ENCODE measurements at regions not wholly inside any gene's neighbourhood (a gene's known extent, or its start where the extent isn't known, plus 50 kb on each side); places are given as distances from the start of the nearest gene placed in this dataset.

- peaks cover 0 to 5% (median 2%) of the 10 kb centered on the region in 7 donors for H3K9me3 Mint-ChIP-seq
- no peak overlapping the region for H2AFZ ChIP-seq (ENCODE audit: insufficient read depth, low read depth, low read length, poor library complexity, severe bottlenecking)
- no peak overlapping the region for H3K27ac Mint-ChIP-seq
- no peak overlapping the region for H3K4me3 ChIP-seq (replicated peaks in 1 of 3; ENCODE audit: low read depth in 2 of 3, low read length in 3 of 3)
- H3K27me3 Mint-ChIP-seq (ENCODE audit: low read depth in 3 of 3), result peaks cover 0 to 6% (median 6%) of the 10 kb centered on the region in 3 donors
- H3K9ac ChIP-seq (ENCODE audit: insufficient read depth, low read length, poor library complexity, severe bottlenecking), result no peak overlapping the region
- no peak overlapping the region for H3K4me3 Mint-ChIP-seq
- no peak overlapping the region for H3K4me2 ChIP-seq (replicated peaks; ENCODE audit: extremely low read depth, low read length, poor library complexity, severe bottlenecking)
- DNase-seq, result no peak
- no peaks in the 10 kb centered on the region for H3K36me3 Mint-ChIP-seq
- no peak for TF ChIP-seq CTCF (IDR thresholded peaks at IDR 0.05)
- H3K79me2 ChIP-seq (ENCODE audit: insufficient read depth, low read length), result no peaks in the 10 kb centered on the region
- no peaks in the 10 kb centered on the region for H3K9me3 ChIP-seq (replicated peaks in 1 of 2; ENCODE audit: control insufficient read depth in 1 of 2, insufficient read depth in 1 of 2, low read length in 2 of 2)
- no peaks in the 10 kb centered on the region for H3K4me1 ChIP-seq (ENCODE audit: control insufficient read depth in 1 of 2, insufficient read depth in 2 of 2, low read length in 2 of 2)
- H4K20me1 ChIP-seq (ENCODE audit: insufficient read depth, low read length), result no peaks in the 10 kb centered on the region
- H3K36me3 ChIP-seq (replicated peaks in 1 of 2; ENCODE audit: control insufficient read depth in 1 of 2, insufficient read depth in 2 of 2, low read length in 2 of 2), result no peaks in the 10 kb centered on the region
- intact Hi-C loops (cut with micrococcal nuclease), result no loop called here
- WGBS (ENCODE audit: insufficient coverage), result 91% methylated on average over 9 of the region's 11 CpGs
- H3K4me1 Mint-ChIP-seq, result no peaks in the 10 kb centered on the region
- H3K27ac ChIP-seq (ENCODE audit: low read depth in 1 of 2, low read length in 2 of 2), result no peak overlapping the region
- H3K27me3 ChIP-seq (ENCODE audit: control insufficient read depth in 2 of 2, insufficient read depth in 2 of 2, low read length in 2 of 2), result no peaks in the 10 kb centered on the region
These were observed 442.6 kb downstream of the PRDM2 start for GRCh38 chr1:14142397-14143100.

- no peaks in the 10 kb centered on the region for H3K36me3 Mint-ChIP-seq
- Histone ChIP-seq H3K4me1 (ENCODE audit: control insufficient read depth in 1 of 2, insufficient read depth in 2 of 2, low read length in 2 of 2) (no peaks in the 10 kb centered on the region), H3K4me2 (replicated peaks; ENCODE audit: extremely low read depth, low read length, poor library complexity, severe bottlenecking) (no peak overlapping the region), H3K9me3 (replicated peaks in 1 of 2; ENCODE audit: control insufficient read depth in 1 of 2, insufficient read depth in 1 of 2, low read length in 2 of 2) (no peaks in the 10 kb centered on the region), H3K36me3 (replicated peaks in 1 of 2; ENCODE audit: control insufficient read depth in 1 of 2, insufficient read depth in 2 of 2, low read length in 2 of 2) (no peaks in the 10 kb centered on the region), H3K27ac (ENCODE audit: low read depth in 1 of 2, low read length in 2 of 2) (no peak overlapping the region), H3K79me2 (ENCODE audit: insufficient read depth, low read length) (no peaks in the 10 kb centered on the region), H3K9ac (ENCODE audit: insufficient read depth, low read length, poor library complexity, severe bottlenecking) (no peak overlapping the region), H3K4me3 (replicated peaks in 1 of 3; ENCODE audit: low read depth in 2 of 3, low read length in 3 of 3) (no peak overlapping the region), H2AFZ (ENCODE audit: insufficient read depth, low read depth, low read length, poor library complexity, severe bottlenecking) (no peak overlapping the region), H4K20me1 (ENCODE audit: insufficient read depth, low read length) (no peaks in the 10 kb centered on the region), H3K27me3 (ENCODE audit: control insufficient read depth in 2 of 2, insufficient read depth in 2 of 2, low read length in 2 of 2) (no peaks in the 10 kb centered on the region)
- H3K27ac Mint-ChIP-seq, result no peak overlapping the region
- 94% methylated on average over 3 of the region's 5 CpGs for WGBS (ENCODE audit: insufficient coverage)
- H3K4me1 Mint-ChIP-seq, result no peaks in the 10 kb centered on the region
- no peak overlapping the region for H3K4me3 Mint-ChIP-seq
- intact Hi-C loops (cut with micrococcal nuclease), result no loop called here
- no peak for TF ChIP-seq CTCF (IDR thresholded peaks at IDR 0.05)
- H3K27me3 Mint-ChIP-seq (ENCODE audit: low read depth in 3 of 3), result peaks cover 2 to 6% (median 2%) of the 10 kb centered on the region in 3 donors
- peaks cover 0 to 5% (median 0%) of the 10 kb centered on the region in 7 donors for H3K9me3 Mint-ChIP-seq
- DNase-seq, result no peak
These were observed 443.8 kb downstream of the PRDM2 start for GRCh38 chr1:14143777-14144176.
